Epithelial cell of prostate (primary cell): ENCODE measurements at regions not wholly inside any gene's neighbourhood (a gene's known extent, or its start where the extent isn't known, plus 50 kb on each side); places are given as distances from the start of the nearest gene placed in this dataset.
"Not testable (repeated sequence)": the region's sequence is repeated elsewhere in the genome, so short reads cannot be mapped to it uniquely, and the experiment has no call there.

Experiments used
- DNase-seq: peaks from one replicate; pipeline ENCODE4 v3.0.0-alpha.2; 2011; ENCODE audit warnings: low read depth, low spot score
- H3K27ac ChIP-seq: fragments of 450-650 bp; 2 replicates; pipeline ENCODE4 v1.5.1; 2017; ENCODE audit warnings: mild to moderate bottlenecking

GRCh38 chr12:30169839-30170591, 386.3 kb upstream of the TMTC1 start:
- H3K27ac ChIP-seq = no peak overlapping the region
- DNase-seq = no peak

- no peak for DNase-seq
- no peak overlapping the region for H3K27ac ChIP-seq
Observed at GRCh38 chr12:30166006-30166795, 382.5 kb upstream of the TMTC1 start.

GRCh38 chr12:30164382-30165318, 380.9 kb upstream of the TMTC1 start:
- no peak for DNase-seq
- no peak overlapping the region for H3K27ac ChIP-seq

- DNase-seq = not testable (repeated sequence)
Observed at GRCh38 chr12:30156833-30157232, 373.1 kb upstream of the TMTC1 start.

GRCh38 chr12:30155001-30155730, 371.4 kb upstream of the TMTC1 start:
- no peak for DNase-seq
- no peak overlapping the region for H3K27ac ChIP-seq

More at GRCh38 chr12:30156833-30157232, 373.1 kb upstream of the TMTC1 start:
- not testable (repeated sequence) for H3K27ac ChIP-seq

GRCh38 chr12:30153981-30154380, 370.2 kb upstream of the TMTC1 start:
- DNase-seq = no peak
- no peak overlapping the region for H3K27ac ChIP-seq

- no peak for DNase-seq
- H3K27ac ChIP-seq = no peak overlapping the region
Observed at GRCh38 chr12:30152705-30153104, 369.0 kb upstream of the TMTC1 start.

- no peak for DNase-seq
- H3K27ac ChIP-seq = no peak overlapping the region
Observed at GRCh38 chr12:30151831-30152230, 368.1 kb upstream of the TMTC1 start.

- H3K27ac ChIP-seq = no peak overlapping the region
- DNase-seq = no peak
Observed at GRCh38 chr12:30146561-30146960, 362.8 kb upstream of the TMTC1 start.

GRCh38 chr12:30145684-30146032, 361.9 kb upstream of the TMTC1 start:
- no peak overlapping the region for H3K27ac ChIP-seq
- no peak for DNase-seq

GRCh38 chr12:30144777-30145683, 361.3 kb upstream of the TMTC1 start:
- no peak for DNase-seq
- H3K27ac ChIP-seq = no peak overlapping the region

GRCh38 chr12:30142301-30142700, 358.6 kb upstream of the TMTC1 start:
- no peak overlapping the region for H3K27ac ChIP-seq
- no peak for DNase-seq

GRCh38 chr12:30138483-30138882, 354.7 kb upstream of the TMTC1 start:
- no peak overlapping the region for H3K27ac ChIP-seq
- DNase-seq = no peak

GRCh38 chr12:30136696-30137095, 353.0 kb upstream of the TMTC1 start:
- H3K27ac ChIP-seq = no peak overlapping the region
- DNase-seq = no peak

GRCh38 chr12:30135776-30136175, 352.0 kb upstream of the TMTC1 start:
- H3K27ac ChIP-seq = no peak overlapping the region
- DNase-seq = no peak

GRCh38 chr12:30134229-30134628, 350.5 kb upstream of the TMTC1 start:
- no peak for DNase-seq
- no peak overlapping the region for H3K27ac ChIP-seq

- H3K27ac ChIP-seq = no peak overlapping the region
- no peak for DNase-seq
Observed at GRCh38 chr12:30126944-30127343, 343.2 kb upstream of the TMTC1 start.

GRCh38 chr12:30120522-30120921, 336.8 kb upstream of the TMTC1 start:
- H3K27ac ChIP-seq = no peak overlapping the region
- no peak for DNase-seq

- no peak for DNase-seq
- H3K27ac ChIP-seq = no peak overlapping the region
Observed at GRCh38 chr12:30117483-30117882, 333.7 kb upstream of the TMTC1 start.
